Liver (tissue), 8 donors: ENCODE measurements at regions not wholly inside any gene's neighbourhood (a gene's known extent, or its start where the extent isn't known, plus 50 kb on each side); places are given as distances from the start of the nearest gene placed in this dataset.

Experiments
- DNase-seq: peaks from one replicate; pipeline ENCODE4 v3.0.0-alpha.2; 2017; ENCODE audit warnings: low spot score
- H3K27ac ChIP-seq, 2 donors: one replicate each; pipeline ENCODE4 v1.7.0; 2013; ENCODE audit warnings: inconsistent platforms in 2 of 2, low read length in 2 of 2, control low read depth in 1 of 2, low read depth in 1 of 2, mild to moderate bottlenecking in 1 of 2
- H3K27me3 ChIP-seq, 4 donors: one replicate each; pipeline versions ENCODE4 v1.6.1 to v1.7.0; 2013; ENCODE audit warnings: low read length in 3 of 4, inconsistent platforms in 1 of 4, mild to moderate bottlenecking in 1 of 4, moderate library complexity in 1 of 4; ENCODE audit not compliant: control insufficient read depth in 4 of 4, insufficient read depth in 4 of 4
- H3K36me3 ChIP-seq, 4 donors: one replicate each; pipeline versions ENCODE4 v1.6.1 to v1.7.0; 2013; ENCODE audit warnings: low read length in 3 of 4, mild to moderate bottlenecking in 3 of 4, low read depth in 1 of 4, moderate library complexity in 1 of 4; ENCODE audit not compliant: control insufficient read depth in 4 of 4, insufficient read depth in 3 of 4
- H3K4me1 ChIP-seq, 4 donors: one replicate each; pipeline versions ENCODE4 v1.6.1 to v1.7.0; 2013; ENCODE audit warnings: low read length in 3 of 4, mild to moderate bottlenecking in 3 of 4, moderate library complexity in 1 of 4; ENCODE audit not compliant: control insufficient read depth in 4 of 4, insufficient read depth in 4 of 4
- H3K4me3 ChIP-seq, 3 donors: one replicate each; pipeline versions ENCODE4 v1.6.1 to v1.7.0; 2013; ENCODE audit warnings: low read length in 3 of 3, control low read depth in 1 of 3, low read depth in 1 of 3, mild to moderate bottlenecking in 1 of 3
- H3K9ac ChIP-seq, 2 donors: one replicate each; pipeline ENCODE4 v1.7.0; 2013; ENCODE audit warnings: low read length in 2 of 2, mild to moderate bottlenecking in 2 of 2, moderate library complexity in 2 of 2, control low read depth in 1 of 2, low read depth in 1 of 2
- H3K9me3 ChIP-seq, 4 donors: one replicate each; pipeline versions ENCODE4 v1.6.1 to v1.7.0; 2013; ENCODE audit warnings: low read length in 3 of 4; ENCODE audit not compliant: control insufficient read depth in 4 of 4
- ATF3 ChIP-seq: IDR thresholded peaks from 2 replicates; pipeline ENCODE4 v1.6.1; 2016; ENCODE audit warnings: antibody characterized with exemption
- CTCF ChIP-seq: fragments of 150-350 bp; IDR thresholded peaks from 2 replicates; pipeline ENCODE4 v1.5.1; 2017; ENCODE audit warnings: improper control_type of control experiment, low read depth, low read length; ENCODE audit not compliant: missing input control
- EGR1 ChIP-seq, 2 donors: IDR thresholded peaks; 2 replicates each; pipeline ENCODE4 v1.6.1; 2016 to 2018; ENCODE audit warnings: antibody characterized with exemption in 2 of 2, low read depth in 2 of 2
- FOXA1 ChIP-seq: IDR thresholded peaks from 2 replicates; pipeline ENCODE4 v1.6.1; 2016; ENCODE audit warnings: antibody characterized with exemption
- FOXA2 ChIP-seq: IDR thresholded peaks from 2 replicates; pipeline ENCODE4 v1.6.1; 2016; ENCODE audit warnings: antibody characterized with exemption
- GABPA ChIP-seq, 2 donors: IDR thresholded peaks in 1 of 2; conservative IDR thresholded peaks in 1 of 2; 2 replicates each; pipeline ENCODE4 v1.6.1; 2016; ENCODE audit warnings: antibody characterized with exemption in 2 of 2, mild to moderate bottlenecking in 1 of 2, moderate library complexity in 1 of 2
- HNF4A ChIP-seq, 2 donors: conservative IDR thresholded peaks; 2 replicates each; pipeline ENCODE4 v1.6.1; 2016; ENCODE audit warnings: antibody characterized with exemption in 2 of 2, mild to moderate bottlenecking in 2 of 2
- HNF4G ChIP-seq: IDR thresholded peaks from 2 replicates; pipeline ENCODE4 v1.6.1; 2016; ENCODE audit warnings: antibody characterized with exemption
- MAX ChIP-seq: IDR thresholded peaks from 2 replicates; pipeline ENCODE4 v1.6.1; 2016; ENCODE audit warnings: antibody characterized with exemption
- NR2F2 ChIP-seq: IDR thresholded peaks from 2 replicates; pipeline ENCODE4 v1.6.1; 2016; ENCODE audit warnings: antibody characterized with exemption
- RAD21 ChIP-seq, 2 donors: IDR thresholded peaks; 2 replicates each; pipeline ENCODE4 v1.6.1; 2016; ENCODE audit warnings: antibody characterized with exemption in 2 of 2, mild to moderate bottlenecking in 2 of 2
- REST ChIP-seq: IDR thresholded peaks from 2 replicates; pipeline ENCODE4 v1.6.1; 2016; ENCODE audit warnings: antibody characterized with exemption, mild to moderate bottlenecking
- RXRA ChIP-seq, 2 donors: IDR thresholded peaks; 2 replicates each; pipeline ENCODE4 v1.6.1; 2017 to 2018; ENCODE audit warnings: antibody characterized with exemption in 2 of 2, mild to moderate bottlenecking in 1 of 2
- SP1 ChIP-seq: IDR thresholded peaks from 2 replicates; pipeline ENCODE4 v1.6.1; 2018; ENCODE audit warnings: antibody characterized with exemption, mild to moderate bottlenecking
- TAF1 ChIP-seq: conservative IDR thresholded peaks from 2 replicates; pipeline ENCODE4 v1.6.1; 2016; ENCODE audit warnings: antibody characterized with exemption, mild to moderate bottlenecking
- YY1 ChIP-seq: IDR thresholded peaks from 2 replicates; pipeline ENCODE4 v1.6.1; 2016; ENCODE audit warnings: antibody characterized with exemption, mild to moderate bottlenecking
- ZBTB33 ChIP-seq: IDR thresholded peaks from 2 replicates; pipeline ENCODE4 v1.6.1; 2016; ENCODE audit warnings: antibody characterized with exemption
- WGBS: extraction: QIAGEN DNeasy Blood & Tissue Kit; methylation state at CpG from one replicate; pipeline ENCODE4 v1.1.7; 2013; 5-methylcytosine and 5-hydroxymethylcytosine counted together
- donor health status: healthy.
- donor health status: healthy.
- donor health status: healthy.
- donor health status: healthy.
- donor health status: healthy.

GRCh38 chr1:157431751-157432150 lies 120.6 kb downstream of the FCRL5 start:
- Histone ChIP-seq H3K9ac (no peak overlapping the region), H3K4me3 (no peak overlapping the region), H3K9me3 (no peaks in the 10 kb centered on the region), H3K36me3 (no peaks in the 10 kb centered on the region), H3K27ac (no peak overlapping the region), H3K27me3 (no peaks in the 10 kb centered on the region), H3K4me1 (no peaks in the 10 kb centered on the region)
- no peak for DNase-seq
- WGBS = 93% methylated on average over 5 of the region's 5 CpGs
- TF ChIP-seq YY1 (no peak), HNF4G (no peak), FOXA2 (no peak), CTCF (no peak), GABPA (IDR thresholded peaks at IDR 0.05 in 1 of 2, conservative IDR thresholded peaks at IDR 0.05 in 1 of 2) (no peak), RXRA (IDR thresholded peaks at IDR 0.05) (no peak), ZBTB33 (no peak), RAD21 (IDR thresholded peaks at IDR 0.05) (no peak)

- Histone ChIP-seq H3K36me3 (no peaks in the 10 kb centered on the region), H3K27me3 (no peaks in the 10 kb centered on the region), H3K4me1 (no peaks in the 10 kb centered on the region), H3K4me3 (no peak overlapping the region), H3K9ac (no peak overlapping the region), H3K9me3 (no peaks in the 10 kb centered on the region), H3K27ac (no peak overlapping the region)
- DNase-seq = no peak
- TF ChIP-seq MAX = no peak
- no peak for TF ChIP-seq HNF4A (conservative IDR thresholded peaks at IDR 0.05)
- TF ChIP-seq RAD21 (IDR thresholded peaks at IDR 0.05) = no peak
- no peak for TF ChIP-seq RXRA (IDR thresholded peaks at IDR 0.05)
- no peak for TF ChIP-seq TAF1
- no peak for TF ChIP-seq FOXA1
- no peak for TF ChIP-seq ZBTB33
- TF ChIP-seq HNF4G = no peak
- no peak for TF ChIP-seq CTCF
- no peak for TF ChIP-seq ATF3
- no peak for TF ChIP-seq NR2F2
- no peak for TF ChIP-seq FOXA2
- TF ChIP-seq EGR1 (IDR thresholded peaks at IDR 0.05; ENCODE audit: low read depth in 2 of 2) = no peak
- TF ChIP-seq GABPA (IDR thresholded peaks at IDR 0.05 in 1 of 2, conservative IDR thresholded peaks at IDR 0.05 in 1 of 2) = no peak
- TF ChIP-seq REST = no peak
- TF ChIP-seq SP1 = no peak
- 86% methylated on average over 5 of the region's 5 CpGs for WGBS
Measured at GRCh38 chr1:157429601-157430240, 122.6 kb downstream of the FCRL5 start.
